Lower lobe of right lung (tissue), 2 donors: ENCODE measurements at regions not wholly inside any gene's neighbourhood (a gene's known extent, or its start where the extent isn't known, plus 50 kb on each side); places are given as distances from the start of the nearest gene placed in this dataset.

Experiments used
- ATAC-seq, 2 donors: fragments of 200-7000 bp; cut with Tn5 transposase; one replicate each; pipeline ENCODE4 v1.9.1; 2020 to 2022; ENCODE audit warnings: mild to moderate bottlenecking in 2 of 2, moderate library complexity in 2 of 2
- DNase-seq: peaks from one replicate; pipeline ENCODE4 v3.0.0-alpha.2; 2020
- H3K27ac ChIP-seq: fragments of 200-600 bp; one replicate; pipeline ENCODE4 v1.8.0; 2022
- H3K27me3 ChIP-seq: fragments of 200-600 bp; one replicate; pipeline ENCODE4 v1.8.0; 2022; ENCODE audit warnings: low read depth
- H3K36me3 ChIP-seq: fragments of 200-600 bp; one replicate; pipeline ENCODE4 v1.8.0; 2022; ENCODE audit warnings: mild to moderate bottlenecking
- H3K4me1 ChIP-seq: fragments of 200-600 bp; one replicate; pipeline ENCODE4 v1.8.0; 2022
- H3K4me3 ChIP-seq: fragments of 200-600 bp; one replicate; pipeline ENCODE4 v1.8.0; 2022; ENCODE audit warnings: mild to moderate bottlenecking
- H3K9me3 ChIP-seq: fragments of 200-600 bp; one replicate; pipeline ENCODE4 v1.8.0; 2022
- CTCF ChIP-seq: fragments of 200-600 bp; IDR thresholded peaks from one replicate; pipeline ENCODE4 v1.8.0; 2022; ENCODE audit warnings: antibody characterized with exemption, mild to moderate bottlenecking
- intact Hi-C: fragments of 100-400 bp; cut with DNase I; formaldehyde crosslinking; loops from one replicate; pipeline ENCODE4 v1.11.0; 2022
- donor health status: DM: no; HTN: yes; CAD: no; lungs with severe emphysema.

DNA sequence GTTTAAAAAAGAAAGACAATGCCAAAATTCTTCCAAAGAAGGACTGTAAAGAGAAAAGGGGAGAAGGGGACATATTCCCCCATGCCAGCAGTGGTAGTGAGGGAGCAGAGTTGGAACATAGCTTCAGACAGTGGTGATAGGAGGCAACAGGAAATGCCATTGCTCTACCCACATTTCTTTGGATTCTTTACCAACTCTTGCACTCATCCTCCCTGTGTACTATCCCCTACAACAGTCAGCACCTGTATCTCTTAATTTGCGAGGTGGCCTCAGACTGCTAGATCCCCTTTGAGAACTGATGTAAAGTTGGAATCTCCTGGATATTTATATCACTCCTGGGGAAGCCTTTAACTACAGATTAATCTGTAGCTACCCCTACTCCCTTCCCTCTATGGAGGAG lies 320.6 kb upstream of the PTGER4 start:
- ATAC-seq: no peak

DNA sequence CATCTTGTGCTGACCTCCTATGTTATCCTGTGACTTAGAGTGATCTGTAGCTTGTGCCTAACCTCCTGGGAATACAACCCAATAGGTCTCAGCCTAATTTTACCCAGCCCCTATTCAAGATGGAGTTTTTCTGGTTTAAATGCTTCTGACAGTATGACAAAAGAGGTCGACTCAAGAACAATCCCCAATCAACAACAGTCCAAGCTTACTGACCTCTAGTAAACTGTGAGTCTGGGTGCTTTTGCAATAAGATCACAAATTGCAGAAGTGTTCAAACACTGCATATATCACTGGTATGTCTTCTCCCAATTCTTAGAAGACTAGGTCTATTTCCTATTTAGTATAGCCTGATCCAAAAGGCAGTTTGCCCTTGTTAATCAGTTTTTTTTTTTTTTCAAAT lies 323.5 kb upstream of the PTGER4 start:
- DNase-seq (no peak), ATAC-seq (peak; percentile 82 to 89)
- intact Hi-C loops: no loop called here
- Histone ChIP-seq H3K27ac (peak overlapping the region; percentile 34), H3K4me1 (peaks cover 10% of the 10 kb centered on the region), H3K36me3 (no peaks in the 10 kb centered on the region), H3K27me3 (no peaks in the 10 kb centered on the region), H3K4me3 (no peak overlapping the region), H3K9me3 (no peaks in the 10 kb centered on the region)
- no peak for TF ChIP-seq CTCF

More for the DNA sequence above, 320.6 kb upstream of the PTGER4 start:
- H3K27me3 ChIP-seq: no peaks in the 10 kb centered on the region
- intact Hi-C loops: no loop called here
- H3K27ac ChIP-seq: no peak overlapping the region
- H3K4me1 ChIP-seq: peaks cover 10% of the 10 kb centered on the region
- TF ChIP-seq CTCF: no peak
- H3K4me3 ChIP-seq: no peak overlapping the region
- no peak for DNase-seq
- H3K9me3 ChIP-seq: no peaks in the 10 kb centered on the region
- H3K36me3 ChIP-seq: no peaks in the 10 kb centered on the region

GRCh38 chr5:40355846-40356245 lies 323.9 kb upstream of the PTGER4 start:
- peak overlapping the region; percentile 34 for H3K27ac ChIP-seq
- peak; percentile 72 to 75 for ATAC-seq
- H3K27me3 ChIP-seq: no peaks in the 10 kb centered on the region
- no peak for DNase-seq
- intact Hi-C loops: no loop called here
- H3K9me3 ChIP-seq: no peaks in the 10 kb centered on the region
- H3K4me1 ChIP-seq: peaks cover 10% of the 10 kb centered on the region
- H3K4me3 ChIP-seq: no peak overlapping the region
- no peak for TF ChIP-seq CTCF
- H3K36me3 ChIP-seq: no peaks in the 10 kb centered on the region

- no peak for DNase-seq
- no peaks in the 10 kb centered on the region for H3K36me3 ChIP-seq
These were observed 324.5 kb upstream of the PTGER4 start for GRCh38 chr5:40355181-40355580.

GRCh38 chr5:40354171-40354570 lies 325.5 kb upstream of the PTGER4 start:
- no peaks in the 10 kb centered on the region for H3K27me3 ChIP-seq
- DNase-seq (no peak), ATAC-seq (no peak)
- H3K36me3 ChIP-seq: no peaks in the 10 kb centered on the region
- intact Hi-C loops: no loop called here
- H3K4me3 ChIP-seq: no peak overlapping the region
- peaks cover 12% of the 10 kb centered on the region for H3K9me3 ChIP-seq
- TF ChIP-seq CTCF: no peak
- peaks cover 10% of the 10 kb centered on the region for H3K4me1 ChIP-seq
- no peak overlapping the region for H3K27ac ChIP-seq

More at GRCh38 chr5:40355181-40355580, 324.5 kb upstream of the PTGER4 start:
- H3K4me3 ChIP-seq: no peak overlapping the region
- peaks cover 10% of the 10 kb centered on the region for H3K4me1 ChIP-seq
- intact Hi-C loops: no loop called here
- ATAC-seq: peak in 1 of 2 donors; percentile 35
- peaks cover 4% of the 10 kb centered on the region for H3K9me3 ChIP-seq
- TF ChIP-seq CTCF: no peak
- H3K27ac ChIP-seq: peak overlapping the region; percentile 34
- H3K27me3 ChIP-seq: no peaks in the 10 kb centered on the region

DNA sequence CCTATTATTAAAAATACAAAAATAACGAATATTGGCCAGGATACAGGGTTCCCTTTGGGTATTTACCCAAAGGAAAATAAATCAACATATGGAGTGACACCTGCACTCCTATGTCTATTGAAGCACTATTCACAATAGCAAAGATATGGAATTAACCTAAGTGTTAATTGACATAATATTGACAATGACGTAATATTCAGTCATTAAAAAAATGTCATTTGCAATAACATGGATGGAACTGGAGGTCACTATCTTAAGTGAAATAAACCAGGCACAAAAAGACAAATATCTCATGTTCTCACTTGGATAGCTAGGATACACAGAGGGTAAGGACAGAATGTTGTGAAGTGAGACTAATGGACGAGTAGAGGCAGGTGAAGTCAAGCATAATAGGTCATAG lies 326.3 kb upstream of the PTGER4 start:
- Histone ChIP-seq H3K27ac (no peak overlapping the region), H3K4me3 (no peak overlapping the region), H3K36me3 (no peaks in the 10 kb centered on the region), H3K9me3 (peaks cover 14% of the 10 kb centered on the region), H3K4me1 (peaks cover 10% of the 10 kb centered on the region), H3K27me3 (no peaks in the 10 kb centered on the region)
- intact Hi-C loops: no loop called here
- no peak for DNase-seq
- no peak for ATAC-seq
- no peak for TF ChIP-seq CTCF
